ENCODE measurements at regions not wholly inside any gene's neighbourhood (a gene's known extent, or its start where the extent isn't known, plus 50 kb on each side); places are given as distances from the start of the nearest gene placed in this dataset.

DNA sequence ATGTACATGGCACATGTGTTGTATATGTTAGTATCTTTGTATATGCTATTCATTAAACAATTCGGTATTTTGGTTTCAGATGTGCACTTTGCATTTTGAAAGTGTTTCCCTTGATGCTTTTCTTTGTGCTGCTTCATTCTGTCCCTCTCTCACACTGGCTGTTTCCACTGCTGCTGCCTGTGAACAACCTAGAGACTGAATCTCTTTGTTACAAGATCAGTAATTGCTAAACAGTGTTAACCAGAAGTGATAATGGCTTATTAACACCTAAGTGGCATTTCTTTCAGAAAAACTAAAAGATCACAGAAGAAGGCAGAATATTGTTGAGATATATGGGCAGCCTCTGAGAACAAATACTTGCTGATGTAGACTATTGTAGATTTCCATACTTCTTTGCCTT lies 84.7 kb downstream of the KIF2B start:
- H3K36me3 Mint-ChIP-seq (ENCODE audit: unreplicated experiment), result no peaks in the 10 kb centered on the region
- TF ChIP-seq, protein P1, sequence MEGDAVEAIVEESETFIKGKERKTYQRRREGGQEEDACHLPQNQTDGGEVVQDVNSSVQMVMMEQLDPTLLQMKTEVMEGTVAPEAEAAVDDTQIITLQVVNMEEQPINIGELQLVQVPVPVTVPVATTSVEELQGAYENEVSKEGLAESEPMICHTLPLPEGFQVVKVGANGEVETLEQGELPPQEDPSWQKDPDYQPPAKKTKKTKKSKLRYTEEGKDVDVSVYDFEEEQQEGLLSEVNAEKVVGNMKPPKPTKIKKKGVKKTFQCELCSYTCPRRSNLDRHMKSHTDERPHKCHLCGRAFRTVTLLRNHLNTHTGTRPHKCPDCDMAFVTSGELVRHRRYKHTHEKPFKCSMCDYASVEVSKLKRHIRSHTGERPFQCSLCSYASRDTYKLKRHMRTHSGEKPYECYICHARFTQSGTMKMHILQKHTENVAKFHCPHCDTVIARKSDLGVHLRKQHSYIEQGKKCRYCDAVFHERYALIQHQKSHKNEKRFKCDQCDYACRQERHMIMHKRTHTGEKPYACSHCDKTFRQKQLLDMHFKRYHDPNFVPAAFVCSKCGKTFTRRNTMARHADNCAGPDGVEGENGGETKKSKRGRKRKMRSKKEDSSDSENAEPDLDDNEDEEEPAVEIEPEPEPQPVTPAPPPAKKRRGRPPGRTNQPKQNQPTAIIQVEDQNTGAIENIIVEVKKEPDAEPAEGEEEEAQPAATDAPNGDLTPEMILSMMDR (IDR thresholded peaks at IDR 0.05; ENCODE audit: partially characterized antibody, unreplicated experiment), result no peak
- H3K4me3 Mint-ChIP-seq (ENCODE audit: unreplicated experiment), result no peak overlapping the region
- no peaks in the 10 kb centered on the region for H3K27me3 Mint-ChIP-seq (ENCODE audit: unreplicated experiment)
- DNase-seq, result no peak
- no peaks in the 10 kb centered on the region for H3K9me3 Mint-ChIP-seq (ENCODE audit: unreplicated experiment)
- no peaks in the 10 kb centered on the region for H3K4me1 Mint-ChIP-seq (ENCODE audit: low read depth, unreplicated experiment)
- no peak overlapping the region for H3K27ac Mint-ChIP-seq (ENCODE audit: unreplicated experiment)

DNA sequence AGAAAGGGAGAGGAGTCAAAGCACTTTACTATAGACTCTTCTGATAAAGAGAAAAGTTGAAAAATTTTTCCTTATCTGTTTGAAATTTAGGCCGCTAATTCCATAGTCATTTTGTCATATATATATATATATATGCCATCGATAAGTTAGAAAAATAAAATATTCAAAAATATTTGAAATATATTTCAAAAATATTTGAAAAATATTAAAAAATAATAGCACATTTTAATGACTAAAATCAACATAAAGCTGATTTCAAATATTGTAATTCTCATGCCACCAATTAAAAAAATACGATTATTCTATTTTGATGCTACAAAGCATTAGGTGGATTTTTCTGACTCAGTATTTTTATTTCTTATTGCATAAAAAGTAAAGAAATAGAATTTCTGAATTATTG lies 87.1 kb downstream of the KIF2B start:
- Mint-ChIP-seq H3K27me3 (ENCODE audit: unreplicated experiment) (no peaks in the 10 kb centered on the region), H3K36me3 (ENCODE audit: unreplicated experiment) (no peaks in the 10 kb centered on the region), H3K27ac (ENCODE audit: unreplicated experiment) (no peak overlapping the region), H3K4me1 (ENCODE audit: low read depth, unreplicated experiment) (peaks cover 2% of the 10 kb centered on the region), H3K4me3 (ENCODE audit: unreplicated experiment) (no peak overlapping the region), H3K9me3 (ENCODE audit: unreplicated experiment) (no peaks in the 10 kb centered on the region)
- no peak for DNase-seq
- TF ChIP-seq, protein P1 (IDR thresholded peaks at IDR 0.05; ENCODE audit: partially characterized antibody, unreplicated experiment), result no peak

DNA sequence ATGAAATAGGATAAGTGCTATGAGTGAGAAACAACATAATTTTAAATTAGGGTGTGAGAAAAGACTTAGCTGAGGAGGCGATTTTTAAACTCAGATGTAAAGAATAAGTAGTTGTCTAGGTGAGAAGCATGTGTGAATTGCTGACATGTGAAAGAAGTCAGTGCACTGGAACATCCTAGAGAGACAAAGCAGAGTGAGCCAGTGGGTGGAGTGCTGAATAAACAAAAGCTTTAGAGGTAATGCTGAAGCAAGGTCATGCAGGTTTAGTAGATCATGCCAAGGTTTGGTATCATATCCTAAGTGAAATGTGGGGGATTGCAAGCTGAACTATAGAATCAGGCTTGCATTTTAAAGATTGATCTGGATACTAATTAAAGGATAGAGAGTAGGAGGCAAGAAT lies 89.4 kb downstream of the KIF2B start:
- TF ChIP-seq, protein P1 (IDR thresholded peaks at IDR 0.05; ENCODE audit: partially characterized antibody, unreplicated experiment), result no peak
- no peaks in the 10 kb centered on the region for H3K36me3 Mint-ChIP-seq (ENCODE audit: unreplicated experiment)
- H3K27me3 Mint-ChIP-seq (ENCODE audit: unreplicated experiment), result no peaks in the 10 kb centered on the region

DNA sequence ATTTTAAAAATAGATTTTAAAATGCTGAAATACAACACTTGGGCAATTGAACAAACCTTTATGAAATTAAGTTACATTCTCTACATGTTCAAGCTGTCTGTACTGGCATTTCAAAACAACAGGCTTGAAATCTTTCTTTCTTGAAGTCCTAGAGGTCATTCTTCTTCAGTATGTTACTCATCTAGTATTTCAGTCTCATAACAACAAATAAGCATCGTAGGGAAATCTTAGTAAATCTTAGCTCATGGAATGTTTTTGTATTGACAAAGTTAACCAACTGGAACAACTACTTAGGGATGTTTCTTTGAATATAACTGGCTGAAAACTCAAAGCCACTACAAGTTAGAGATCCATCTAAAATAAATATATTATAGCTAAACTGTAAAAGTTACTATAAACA lies 96.6 kb downstream of the KIF2B start:
- Mint-ChIP-seq H3K27ac (ENCODE audit: unreplicated experiment) (no peak overlapping the region), H3K4me1 (ENCODE audit: low read depth, unreplicated experiment) (no peaks in the 10 kb centered on the region), H3K9me3 (ENCODE audit: unreplicated experiment) (no peaks in the 10 kb centered on the region), H3K27me3 (ENCODE audit: unreplicated experiment) (no peaks in the 10 kb centered on the region), H3K36me3 (ENCODE audit: unreplicated experiment) (no peaks in the 10 kb centered on the region), H3K4me3 (ENCODE audit: unreplicated experiment) (no peak overlapping the region)
- TF ChIP-seq, protein P1 (IDR thresholded peaks at IDR 0.05; ENCODE audit: partially characterized antibody, unreplicated experiment), result no peak
- no peak for DNase-seq

More for the DNA sequence above, 89.4 kb downstream of the KIF2B start:
- no peak overlapping the region for H3K27ac Mint-ChIP-seq (ENCODE audit: unreplicated experiment)
- H3K4me3 Mint-ChIP-seq (ENCODE audit: unreplicated experiment), result no peak overlapping the region
- peaks cover 2% of the 10 kb centered on the region for H3K4me1 Mint-ChIP-seq (ENCODE audit: low read depth, unreplicated experiment)
- H3K9me3 Mint-ChIP-seq (ENCODE audit: unreplicated experiment), result no peaks in the 10 kb centered on the region
- DNase-seq, result no peak

DNA sequence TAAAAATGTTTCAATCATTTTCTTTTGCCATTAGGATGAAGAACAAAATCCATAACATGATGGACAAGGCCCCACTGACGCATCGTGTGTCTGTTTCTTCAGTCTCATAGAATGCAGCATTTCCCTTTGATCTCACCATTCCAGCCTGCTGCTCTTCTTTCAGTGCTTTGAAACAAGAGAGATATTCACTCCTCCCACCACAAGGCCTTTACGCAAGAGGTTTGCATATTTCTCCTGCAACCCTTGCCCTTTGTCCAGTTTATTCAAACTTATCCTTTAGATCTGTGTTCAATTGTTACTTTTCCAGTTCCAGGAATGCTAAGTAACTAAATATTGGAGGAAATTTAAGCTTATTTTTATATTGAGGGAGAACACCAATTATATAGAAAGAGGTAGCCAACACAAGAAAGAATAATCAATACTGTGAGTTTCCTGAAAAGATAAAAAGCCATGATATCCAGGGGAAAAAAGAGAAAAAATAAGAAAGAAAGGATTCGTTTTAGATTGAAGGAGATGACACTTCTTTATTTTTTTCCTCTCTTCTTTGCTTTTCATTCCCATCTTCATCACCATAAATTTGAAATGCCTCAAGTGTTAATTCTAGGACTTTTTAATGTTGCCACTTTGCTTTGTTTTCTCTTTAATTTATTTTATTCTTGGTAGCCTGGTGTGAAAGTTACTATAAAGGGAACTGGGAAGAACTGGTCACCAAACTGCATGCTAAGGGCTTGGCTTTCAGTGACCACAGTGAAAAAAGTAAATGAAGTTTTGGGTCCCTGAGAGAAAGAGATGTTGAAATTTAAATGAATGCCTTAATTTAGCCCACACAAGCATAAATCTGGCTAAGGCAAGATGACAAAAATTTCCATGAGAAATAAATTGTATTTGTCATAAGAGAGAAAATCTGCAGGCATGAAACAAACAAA lies 102.1 kb downstream of the KIF2B start:
- Mint-ChIP-seq H3K27ac (ENCODE audit: unreplicated experiment) (peak overlapping the region; percentile 1), H3K27me3 (ENCODE audit: unreplicated experiment) (no peaks in the 10 kb centered on the region), H3K4me3 (ENCODE audit: unreplicated experiment) (no peak overlapping the region), H3K4me1 (ENCODE audit: low read depth, unreplicated experiment) (peaks cover 4% of the 10 kb centered on the region), H3K9me3 (ENCODE audit: unreplicated experiment) (no peaks in the 10 kb centered on the region), H3K36me3 (ENCODE audit: unreplicated experiment) (no peaks in the 10 kb centered on the region)
- DNase-seq, result no peak
- TF ChIP-seq, protein P1 (IDR thresholded peaks at IDR 0.05; ENCODE audit: partially characterized antibody, unreplicated experiment), result no peak
